NCI-H2081 (cell line): ENCODE measurements at regions not wholly inside any gene's neighbourhood (a gene's known extent, or its start where the extent isn't known, plus 50 kb on each side); places are given as distances from the start of the nearest gene placed in this dataset.

Source experiments
- DNase-seq, 2 experiments: peaks; one replicate each; lab custom pipeline; 2025; lab: John Stamatoyannopoulos, UW

GRCh38 chr4:189377569-189377968 lies 563.1 kb upstream of the FRG1 start:
- DNase-seq = no peak

- peak in 1 of 2 experiments; percentile 0 for DNase-seq
These were observed 555.6 kb upstream of the FRG1 start for GRCh38 chr4:189385098-189385497.

GRCh38 chr4:189385579-189385978 lies 555.1 kb upstream of the FRG1 start:
- DNase-seq = no peak

GRCh38 chr4:189396435-189396834 lies 544.2 kb upstream of the FRG1 start:
- DNase-seq = no peak

- no peak for DNase-seq
These were observed 536.4 kb upstream of the FRG1 start for GRCh38 chr4:189404271-189404670.

GRCh38 chr4:189409158-189409557 lies 531.5 kb upstream of the FRG1 start:
- DNase-seq = no peak

- no peak for DNase-seq
These were observed 526.7 kb upstream of the FRG1 start for GRCh38 chr4:189414021-189414420.

GRCh38 chr4:189420572-189420971 lies 520.1 kb upstream of the FRG1 start:
- DNase-seq = no peak

- DNase-seq = no peak
These were observed 504.5 kb upstream of the FRG1 start for GRCh38 chr4:189436207-189436606.

GRCh38 chr4:189440716-189441115 lies 500.0 kb upstream of the FRG1 start:
- DNase-seq = no peak

- DNase-seq = no peak
These were observed 497.3 kb upstream of the FRG1 start for GRCh38 chr4:189443341-189443740.

- no peak for DNase-seq
These were observed 495.1 kb upstream of the FRG1 start for GRCh38 chr4:189445613-189446012.

GRCh38 chr4:189463734-189464133 lies 476.9 kb upstream of the FRG1 start:
- no peak for DNase-seq

GRCh38 chr4:189494407-189494806 lies 446.3 kb upstream of the FRG1 start:
- no peak for DNase-seq

- no peak for DNase-seq
These were observed 443.2 kb upstream of the FRG1 start for GRCh38 chr4:189497516-189497915.

- no peak for DNase-seq
These were observed 442.7 kb upstream of the FRG1 start for GRCh38 chr4:189497996-189498395.

GRCh38 chr4:189498457-189498856 lies 442.2 kb upstream of the FRG1 start:
- DNase-seq = no peak

GRCh38 chr4:189499696-189500095 lies 441.0 kb upstream of the FRG1 start:
- DNase-seq = no peak

- DNase-seq = no peak
These were observed 439.7 kb upstream of the FRG1 start for GRCh38 chr4:189500970-189501369.

- no peak for DNase-seq
These were observed 437.7 kb upstream of the FRG1 start for GRCh38 chr4:189502841-189503435.

- no peak for DNase-seq
These were observed 436.5 kb upstream of the FRG1 start for GRCh38 chr4:189504220-189504619.

- DNase-seq = no peak
These were observed 435.3 kb upstream of the FRG1 start for GRCh38 chr4:189505380-189505779.

- no peak for DNase-seq
These were observed 434.6 kb upstream of the FRG1 start for GRCh38 chr4:189506080-189506479.

- no peak for DNase-seq
These were observed 433.6 kb upstream of the FRG1 start for GRCh38 chr4:189507060-189507459.

GRCh38 chr4:189510601-189511000 lies 430.1 kb upstream of the FRG1 start:
- DNase-seq = no peak
